ENCODE measurements at regions not wholly inside any gene's neighbourhood (a gene's known extent, or its start where the extent isn't known, plus 50 kb on each side); places are given as distances from the start of the nearest gene placed in this dataset.

DNA sequence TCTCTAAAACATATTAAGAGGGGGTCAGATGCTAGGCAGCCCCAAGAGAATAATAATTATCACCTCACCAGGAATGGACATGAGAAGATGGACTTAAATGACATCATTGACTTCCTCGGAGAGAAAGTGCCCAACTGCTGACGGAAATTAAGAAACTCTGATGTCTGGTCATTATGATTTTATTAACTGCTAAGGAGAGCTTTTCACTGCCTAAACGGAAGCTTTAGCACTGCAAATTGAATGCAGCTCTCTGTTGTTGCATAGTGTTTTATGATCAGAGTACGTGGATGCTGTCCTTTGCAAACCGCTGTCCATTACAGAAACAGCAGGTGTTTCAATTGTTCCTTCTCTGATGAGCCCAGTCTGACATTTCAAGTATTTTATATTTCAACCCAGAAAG is 89.4 kb upstream of the GALNT17 start:
- no peak overlapping the region for H3K27ac Mint-ChIP-seq
- no peaks in the 10 kb centered on the region for H3K36me3 Mint-ChIP-seq
- DNase-seq: no peak
- peaks cover 4 to 48% (median 18%) of the 10 kb centered on the region in 6 donors for H3K9me3 Mint-ChIP-seq
- no peaks in the 10 kb centered on the region for H3K4me1 Mint-ChIP-seq
- H3K27me3 Mint-ChIP-seq (ENCODE audit: low read depth in 3 of 3): peaks cover 0 to 2% (median 0%) of the 10 kb centered on the region in 3 donors
- H3K4me3 Mint-ChIP-seq: no peak overlapping the region

DNA sequence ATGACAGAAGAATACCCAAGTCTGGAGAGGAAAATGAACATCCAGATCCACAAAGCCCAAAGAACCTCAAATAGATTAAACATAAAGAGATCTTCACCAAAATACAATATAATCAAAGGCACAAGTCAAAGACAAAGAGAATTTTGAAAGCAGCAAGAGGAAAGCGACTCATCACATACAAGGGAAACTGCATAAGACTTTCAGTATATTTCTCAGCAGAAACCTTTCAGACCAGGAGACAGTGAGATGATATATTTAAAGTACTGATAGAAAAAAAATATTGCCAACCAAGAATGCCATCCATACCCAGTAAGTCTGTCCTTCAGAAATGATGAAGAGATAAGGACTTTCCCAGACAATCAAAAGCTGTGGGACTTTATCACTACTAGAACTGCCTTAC is 81.5 kb upstream of the GALNT17 start:
- Mint-ChIP-seq H3K27ac (no peak overlapping the region), H3K36me3 (peaks cover 0 to 6% (median 6%) of the 10 kb centered on the region in 3 donors), H3K27me3 (ENCODE audit: low read depth in 3 of 3) (peaks cover 0 to 3% (median 0%) of the 10 kb centered on the region in 3 donors), H3K4me3 (no peak overlapping the region), H3K4me1 (no peaks in the 10 kb centered on the region), H3K9me3 (peaks cover 27 to 48% (median 29%) of the 10 kb centered on the region in 6 donors)
- no peak for DNase-seq

DNA sequence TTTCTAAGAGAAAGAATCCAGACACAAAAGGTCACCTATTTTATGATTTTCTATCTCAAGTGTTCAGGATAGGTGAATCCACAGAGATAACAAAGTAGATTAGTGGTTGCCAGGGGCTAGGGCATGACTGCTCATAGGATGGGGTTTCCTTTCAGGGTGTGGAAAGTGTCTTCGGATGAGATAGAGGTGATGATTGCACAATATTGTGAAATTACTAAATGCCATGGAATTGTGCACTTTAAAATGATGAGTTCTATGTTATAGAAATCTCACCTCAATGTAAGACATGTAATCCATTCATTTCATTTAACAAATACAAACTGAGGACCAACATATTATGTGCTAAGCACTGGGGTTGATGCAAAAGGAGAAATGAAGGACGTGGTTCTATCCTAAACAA is 76.4 kb upstream of the GALNT17 start:
- Mint-ChIP-seq H3K4me3 (no peak overlapping the region), H3K27me3 (ENCODE audit: low read depth in 3 of 3) (peaks cover 0 to 2% (median under 1%) of the 10 kb centered on the region in 3 donors), H3K36me3 (peaks cover 0 to 1% (median 1%) of the 10 kb centered on the region in 3 donors), H3K4me1 (no peaks in the 10 kb centered on the region), H3K27ac (no peak overlapping the region), H3K9me3 (peaks cover 9 to 34% (median 17%) of the 10 kb centered on the region in 6 donors)
- DNase-seq: no peak

DNA sequence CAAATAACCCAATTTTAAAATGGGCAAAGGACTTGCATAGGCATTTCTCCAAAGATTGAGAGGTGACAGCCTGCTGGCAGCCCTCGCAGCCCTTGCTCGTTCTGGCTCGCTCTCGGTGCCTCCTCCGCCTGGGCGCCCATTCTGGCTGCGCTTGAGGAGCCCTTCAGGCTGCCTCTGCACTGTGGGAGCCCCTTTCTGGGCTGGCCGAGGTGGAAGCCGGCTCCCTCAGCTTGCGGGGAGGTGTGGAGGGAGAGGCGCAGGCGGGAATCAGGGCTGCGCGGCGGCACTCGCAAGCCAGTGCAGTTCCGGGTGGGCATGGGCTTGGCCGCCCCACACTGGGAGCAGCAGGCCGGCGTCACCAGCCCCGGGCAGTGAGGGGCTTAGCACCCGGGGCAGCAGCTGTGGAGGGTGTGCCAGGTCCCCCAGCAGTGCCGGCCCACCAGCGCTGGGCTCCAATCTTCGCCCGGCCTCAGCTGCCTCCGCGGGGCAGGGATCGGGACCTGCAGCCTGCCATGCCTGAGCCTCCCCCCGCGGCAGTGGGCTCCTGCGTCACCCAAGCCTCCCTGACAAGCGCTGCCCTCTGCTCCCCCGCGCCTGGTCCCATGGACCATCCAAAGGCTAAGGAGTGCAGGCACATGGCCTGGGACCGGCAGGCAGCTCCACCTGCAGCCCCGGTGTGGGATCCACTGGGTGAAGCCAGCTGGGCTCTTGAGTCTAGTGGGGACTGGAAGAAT is 54.0 kb upstream of the GALNT17 start:
- Mint-ChIP-seq H3K4me3 (no peak overlapping the region), H3K4me1 (no peaks in the 10 kb centered on the region), H3K36me3 (no peaks in the 10 kb centered on the region), H3K27me3 (ENCODE audit: low read depth in 3 of 3) (peaks cover 0 to 2% (median 0%) of the 10 kb centered on the region in 3 donors), H3K9me3 (peaks cover 10 to 53% (median 34%) of the 10 kb centered on the region in 6 donors), H3K27ac (no peak overlapping the region)
- no peak for DNase-seq
